CD4-positive, alpha-beta memory T cell (primary cell): ENCODE measurements at regions not wholly inside any gene's neighbourhood (a gene's known extent, or its start where the extent isn't known, plus 50 kb on each side); places are given as distances from the start of the nearest gene placed in this dataset.

Source experiments
- CTCF ChIA-PET: fragments of 350-600 bp; sonication (Branson Sonifier 250); formaldehyde crosslinking; loops from one replicate; lab custom pipeline; 2021; ENCODE audit warnings: inconsistent platforms; ENCODE audit not compliant: partially characterized antibody; lab: Charles Lee
- POLR2A ChIA-PET: fragments of 350-600 bp; sonication (Branson Sonifier 250); formaldehyde crosslinking; loops from one replicate; lab custom pipeline; 2021; ENCODE audit not compliant: partially characterized antibody; lab: Charles Lee
- DNase-seq, 5 donors: peaks; one replicate each; pipeline versions ENCODE4 v3.0.0 to v3.0.0-alpha.2; 2020 to 2022; ENCODE audit warnings: mixed read lengths in 1 of 5
- H3K27ac ChIP-seq: one replicate; pipeline ENCODE4 v1.7.0; 2013; ENCODE audit warnings: low read depth, low read length
- H3K27me3 ChIP-seq: 2 replicates; pipeline ENCODE4 v1.7.0; 2013; ENCODE audit warnings: mild to moderate bottlenecking, low read length, moderate library complexity; ENCODE audit not compliant: insufficient read depth
- H3K36me3 ChIP-seq: 2 replicates; pipeline ENCODE4 v1.7.0; 2013; ENCODE audit warnings: mild to moderate bottlenecking, low read length, moderate library complexity; ENCODE audit not compliant: insufficient read depth
- H3K4me1 ChIP-seq: 2 replicates; pipeline ENCODE4 v1.7.0; 2013; ENCODE audit warnings: mild to moderate bottlenecking, low read length, moderate library complexity; ENCODE audit not compliant: insufficient read depth
- H3K4me3 ChIP-seq, 2 donors: one replicate each; pipeline ENCODE4 v1.7.0; 2013; ENCODE audit warnings: low read length in 2 of 2, mild to moderate bottlenecking in 1 of 2
- H3K9me3 ChIP-seq, 2 donors: one replicate each; pipeline ENCODE4 v1.7.0; 2013; ENCODE audit warnings: low read length in 2 of 2, control low read depth in 1 of 2; ENCODE audit not compliant: control insufficient read depth in 1 of 2
- H3K27ac Mint-ChIP-seq, 7 donors: one replicate each; pipeline ENCODE4 v1.8.0; 2020 to 2021; ENCODE audit warnings: mixed read lengths in 7 of 7, mild to moderate bottlenecking in 6 of 7, inconsistent platforms in 3 of 7, moderate library complexity in 3 of 7
- H3K27me3 Mint-ChIP-seq, 2 donors: one replicate each; pipeline ENCODE4 v1.8.0; 2020 to 2021; ENCODE audit warnings: mixed read lengths in 2 of 2
- H3K36me3 Mint-ChIP-seq, 2 donors: one replicate each; pipeline ENCODE4 v1.8.0; 2020 to 2021; ENCODE audit warnings: mixed read lengths in 2 of 2, inconsistent platforms in 1 of 2, mild to moderate bottlenecking in 1 of 2
- H3K4me1 Mint-ChIP-seq, 4 donors: one replicate each; pipeline ENCODE4 v1.8.0; 2020 to 2021; ENCODE audit warnings: mixed read lengths in 4 of 4, mild to moderate bottlenecking in 1 of 4
- H3K4me3 Mint-ChIP-seq, 8 donors: one replicate each; pipeline ENCODE4 v1.8.0; 2020 to 2021; ENCODE audit warnings: mixed read lengths in 8 of 8, mild to moderate bottlenecking in 7 of 8, moderate library complexity in 6 of 8, inconsistent platforms in 3 of 8
- H3K9me3 Mint-ChIP-seq, 8 donors: one replicate each; pipeline ENCODE4 v1.8.0; 2020 to 2021; ENCODE audit warnings: mixed read lengths in 8 of 8, mild to moderate bottlenecking in 5 of 8, inconsistent platforms in 3 of 8, moderate library complexity in 1 of 8
- intact Hi-C: fragments of 100-400 bp; cut with micrococcal nuclease; formaldehyde crosslinking; loops from one replicate; pipeline ENCODE4 v1.15.1; 2023

- no peak overlapping the region for H3K27ac ChIP-seq
- POLR2A ChIA-PET = no interaction called here
- Mint-ChIP-seq H3K27me3 (no peaks in the 10 kb centered on the region), H3K27ac (no peak overlapping the region), H3K4me1 (no peaks in the 10 kb centered on the region), H3K9me3 (peaks cover 0 to 5% (median under 1%) of the 10 kb centered on the region in 8 donors), H3K4me3 (no peak overlapping the region), H3K36me3 (no peaks in the 10 kb centered on the region)
- no peak for DNase-seq
- no peaks in the 10 kb centered on the region for H3K27me3 ChIP-seq
- H3K36me3 ChIP-seq = no peaks in the 10 kb centered on the region
- no peaks in the 10 kb centered on the region for H3K9me3 ChIP-seq
- intact Hi-C loops = no loop called here
- no peak overlapping the region for H3K4me3 ChIP-seq
- no peaks in the 10 kb centered on the region for H3K4me1 ChIP-seq
- CTCF ChIA-PET = no interaction called here
Observed at GRCh38 chr11:92687724-92688123, 281.7 kb upstream of the MTNR1B start.

DNA sequence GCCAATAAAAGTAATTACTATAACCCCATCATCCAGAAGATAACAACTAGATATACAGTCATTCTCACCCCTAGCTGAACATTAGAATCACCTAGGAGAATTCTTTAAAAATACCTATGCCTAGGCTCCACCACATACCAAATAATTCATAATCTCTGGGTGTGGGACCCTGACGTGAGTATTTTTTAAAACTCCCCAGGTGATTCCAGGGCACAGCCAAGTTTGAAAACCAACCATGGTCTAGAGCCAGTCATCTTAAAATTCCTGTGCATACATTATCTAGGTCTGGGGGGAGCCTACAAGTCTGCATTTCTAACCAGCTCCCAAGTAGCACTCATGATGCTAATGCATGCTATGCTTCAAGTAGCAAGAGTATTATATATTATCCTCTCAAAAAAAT is 281.0 kb upstream of the MTNR1B start:
- H3K27me3 Mint-ChIP-seq = no peaks in the 10 kb centered on the region
- CTCF ChIA-PET = no interaction called here

DNA sequence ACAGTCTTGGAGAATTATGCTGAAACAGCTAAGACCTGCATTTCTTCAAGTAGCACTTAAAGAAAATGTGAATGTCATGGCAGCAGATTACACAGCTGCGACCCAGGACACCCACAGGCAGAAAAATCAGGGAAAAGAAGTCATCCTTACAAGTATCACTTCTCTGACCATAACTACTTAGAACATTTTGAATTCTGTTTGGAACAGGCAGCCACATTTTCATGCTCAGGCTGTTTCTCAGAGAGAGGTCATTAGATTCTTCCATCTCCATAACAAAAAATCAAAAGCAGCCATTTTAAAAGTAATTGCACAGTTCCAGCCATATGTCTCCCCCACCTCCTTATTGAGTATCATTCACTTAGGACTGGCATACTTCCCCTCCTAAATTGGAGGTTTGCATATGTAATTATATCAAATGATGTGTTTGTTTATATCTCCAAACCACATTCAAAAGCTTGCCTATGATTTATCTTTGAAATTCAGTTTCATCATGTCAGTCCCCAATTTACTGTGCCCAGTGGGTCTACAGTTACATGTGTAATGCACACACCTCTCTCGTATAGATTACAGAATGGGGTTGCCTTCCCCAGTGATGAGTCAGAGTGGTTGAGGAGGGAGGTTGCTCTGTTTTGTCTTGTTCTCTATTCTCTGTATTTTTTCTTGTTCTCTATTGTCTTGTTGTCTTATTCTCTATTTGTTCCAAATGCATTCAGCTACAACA is 276.5 kb upstream of the MTNR1B start:
- H3K27me3 ChIP-seq = no peaks in the 10 kb centered on the region
- Mint-ChIP-seq H3K27me3 (peaks cover 0 to 2% of the 10 kb centered on the region in 2 donors), H3K36me3 (no peaks in the 10 kb centered on the region), H3K27ac (no peak overlapping the region), H3K4me3 (no peak overlapping the region), H3K4me1 (no peaks in the 10 kb centered on the region), H3K9me3 (peaks cover 0 to 4% (median 1%) of the 10 kb centered on the region in 8 donors)
- no peaks in the 10 kb centered on the region for H3K36me3 ChIP-seq
- ChIA-PET POLR2A (no interaction called here), CTCF (no interaction called here)
- no peaks in the 10 kb centered on the region for H3K9me3 ChIP-seq
- no peaks in the 10 kb centered on the region for H3K4me1 ChIP-seq
- H3K27ac ChIP-seq = no peak overlapping the region
- intact Hi-C loops = no loop called here
- no peak for DNase-seq
- no peak overlapping the region for H3K4me3 ChIP-seq

More for the DNA sequence above, 281.0 kb upstream of the MTNR1B start:
- no peaks in the 10 kb centered on the region for H3K9me3 ChIP-seq
- Mint-ChIP-seq H3K9me3 (peaks cover 0 to 5% (median 0%) of the 10 kb centered on the region in 8 donors), H3K4me1 (no peaks in the 10 kb centered on the region), H3K27ac (no peak overlapping the region), H3K4me3 (no peak overlapping the region), H3K36me3 (no peaks in the 10 kb centered on the region)
- DNase-seq = no peak
- H3K27me3 ChIP-seq = no peaks in the 10 kb centered on the region
- intact Hi-C loops = no loop called here
- H3K4me3 ChIP-seq = no peak overlapping the region
- no peaks in the 10 kb centered on the region for H3K4me1 ChIP-seq
- no peaks in the 10 kb centered on the region for H3K36me3 ChIP-seq
- H3K27ac ChIP-seq = no peak overlapping the region
- POLR2A ChIA-PET = no interaction called here

DNA sequence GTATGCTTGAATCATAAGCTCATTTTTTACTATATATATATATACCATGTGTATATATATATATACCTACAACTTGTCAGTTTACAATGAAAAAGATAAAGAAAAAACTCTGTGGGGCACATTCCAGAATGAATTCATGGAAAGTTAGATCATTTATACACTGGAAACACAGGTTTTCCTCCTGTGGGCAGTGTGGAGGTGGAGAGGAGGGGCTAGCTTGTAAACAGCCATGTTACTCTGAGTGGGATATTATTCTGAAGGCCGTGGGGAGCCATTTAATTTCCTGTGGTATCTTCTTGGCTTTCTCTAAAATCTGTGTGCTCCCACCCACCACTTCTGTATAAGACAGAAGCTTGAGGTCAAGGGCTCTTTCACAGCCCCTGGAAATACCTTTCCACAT is 273.4 kb upstream of the MTNR1B start:
- no peak for DNase-seq
- H3K9me3 Mint-ChIP-seq = peaks cover 0 to 4% (median 0%) of the 10 kb centered on the region in 8 donors
- no peaks in the 10 kb centered on the region for H3K27me3 ChIP-seq
- H3K36me3 Mint-ChIP-seq = no peaks in the 10 kb centered on the region
- no peak overlapping the region for H3K27ac Mint-ChIP-seq
- H3K4me1 Mint-ChIP-seq = no peaks in the 10 kb centered on the region
- no peaks in the 10 kb centered on the region for H3K36me3 ChIP-seq
- H3K4me1 ChIP-seq = no peaks in the 10 kb centered on the region
- H3K27ac ChIP-seq = no peak overlapping the region
- no peak overlapping the region for H3K4me3 ChIP-seq
- ChIA-PET CTCF (no interaction called here), POLR2A (no interaction called here)
- H3K9me3 ChIP-seq = no peaks in the 10 kb centered on the region
- peaks cover 1 to 2% of the 10 kb centered on the region in 2 donors for H3K27me3 Mint-ChIP-seq
- H3K4me3 Mint-ChIP-seq = no peak overlapping the region
- intact Hi-C loops = no loop called here

- POLR2A ChIA-PET = no interaction called here
- peaks cover 0 to 4% (median 0%) of the 10 kb centered on the region in 8 donors for H3K9me3 Mint-ChIP-seq
- Histone ChIP-seq H3K27me3 (no peaks in the 10 kb centered on the region), H3K27ac (no peak overlapping the region), H3K36me3 (no peaks in the 10 kb centered on the region), H3K4me1 (no peaks in the 10 kb centered on the region), H3K9me3 (no peaks in the 10 kb centered on the region), H3K4me3 (no peak overlapping the region)
- H3K4me3 Mint-ChIP-seq = no peak overlapping the region
- peaks cover 1 to 2% of the 10 kb centered on the region in 2 donors for H3K27me3 Mint-ChIP-seq
- H3K27ac Mint-ChIP-seq = no peak overlapping the region
- intact Hi-C loops = no loop called here
- CTCF ChIA-PET = no interaction called here
- no peaks in the 10 kb centered on the region for H3K36me3 Mint-ChIP-seq
- DNase-seq = no peak
- H3K4me1 Mint-ChIP-seq = no peaks in the 10 kb centered on the region
Observed at GRCh38 chr11:92697461-92698312, 271.8 kb upstream of the MTNR1B start.

- POLR2A ChIA-PET = no interaction called here
- no peak overlapping the region for H3K4me3 ChIP-seq
- H3K27me3 Mint-ChIP-seq = peaks cover 1 to 2% of the 10 kb centered on the region in 2 donors
- intact Hi-C loops = no loop called here
- no peaks in the 10 kb centered on the region for H3K27me3 ChIP-seq
- no peak overlapping the region for H3K4me3 Mint-ChIP-seq
- no peaks in the 10 kb centered on the region for H3K36me3 ChIP-seq
- CTCF ChIA-PET = no interaction called here
- no peaks in the 10 kb centered on the region for H3K9me3 ChIP-seq
- H3K36me3 Mint-ChIP-seq = no peaks in the 10 kb centered on the region
- no peak overlapping the region for H3K27ac Mint-ChIP-seq
- H3K9me3 Mint-ChIP-seq = peaks cover 0 to 4% (median 0%) of the 10 kb centered on the region in 8 donors
- H3K27ac ChIP-seq = no peak overlapping the region
- no peak for DNase-seq
- no peaks in the 10 kb centered on the region for H3K4me1 Mint-ChIP-seq
- no peaks in the 10 kb centered on the region for H3K4me1 ChIP-seq
Observed at GRCh38 chr11:92698742-92699141, 270.7 kb upstream of the MTNR1B start.

DNA sequence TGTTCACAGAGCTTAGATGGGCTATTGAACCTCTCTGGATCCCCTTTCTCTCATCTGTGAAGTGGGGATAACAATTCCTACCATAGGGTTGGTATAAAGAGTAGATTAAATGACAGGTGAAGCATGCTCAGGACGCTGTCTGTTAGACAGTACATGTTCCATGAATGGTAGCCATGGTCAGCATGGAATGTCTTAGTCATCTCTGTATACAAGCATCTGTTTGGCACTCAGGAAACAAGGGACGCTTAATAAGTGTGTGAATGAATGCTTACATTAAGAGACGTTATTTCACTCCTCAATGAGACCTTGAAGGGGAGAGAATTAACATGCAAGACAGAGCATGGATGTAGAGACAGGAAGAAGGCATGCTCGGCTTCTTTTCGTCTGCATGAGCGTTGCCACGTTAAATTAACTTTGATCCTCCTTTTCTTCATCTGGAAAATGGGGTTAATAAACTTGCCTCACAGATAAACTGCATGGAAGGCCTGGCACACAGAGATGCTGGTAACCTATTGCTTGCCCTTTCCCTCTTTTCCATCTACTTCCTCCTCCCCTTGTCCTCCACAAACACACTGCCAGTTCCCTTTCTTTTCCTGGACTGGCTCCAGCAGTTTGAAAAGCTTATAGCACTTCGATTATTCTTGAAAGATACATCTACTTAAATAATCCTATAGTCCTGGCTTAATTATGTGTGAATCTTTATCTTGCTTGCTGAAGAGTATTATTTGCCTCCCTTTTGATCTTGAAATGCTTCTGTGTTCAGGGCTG is 267.2 kb upstream of the MTNR1B start:
- Mint-ChIP-seq H3K4me1 (no peaks in the 10 kb centered on the region), H3K4me3 (no peak overlapping the region), H3K27ac (no peak overlapping the region), H3K27me3 (peaks cover 0 to 1% of the 10 kb centered on the region in 2 donors), H3K36me3 (no peaks in the 10 kb centered on the region), H3K9me3 (peaks cover 0 to 12% (median 4%) of the 10 kb centered on the region in 8 donors)
- no peak overlapping the region for H3K4me3 ChIP-seq
- no peak for DNase-seq
- no peaks in the 10 kb centered on the region for H3K27me3 ChIP-seq
- intact Hi-C loops = no loop called here
- H3K4me1 ChIP-seq = no peaks in the 10 kb centered on the region
- ChIA-PET POLR2A (no interaction called here), CTCF (no interaction called here)
- no peak overlapping the region for H3K27ac ChIP-seq
- H3K36me3 ChIP-seq = no peaks in the 10 kb centered on the region
- H3K9me3 ChIP-seq = no peaks in the 10 kb centered on the region
